Stimulated activated CD4-positive, alpha-beta T cell treated with anti-CD3 and anti-CD28 coated beads, Interleukin-1b, Interleukin-23, amount 100 ng/mL, for 1 hour (primary cell): ENCODE measurements at regions not wholly inside any gene's neighbourhood (a gene's known extent, or its start where the extent isn't known, plus 50 kb on each side); places are given as distances from the start of the nearest gene placed in this dataset.

ENCODE experiments used
- DNase-seq, 2 donors: peaks; one replicate each; pipeline ENCODE4 v3.0.0-alpha.2; 2020; ENCODE audit warnings: low read depth in 2 of 2

GRCh38 chr1:181142096-181142958 lies 53.8 kb downstream of the IER5 start:
- peak; percentile 78 to 90 for DNase-seq

GRCh38 chr1:181143102-181143859 lies 54.8 kb downstream of the IER5 start:
- no peak for DNase-seq

- DNase-seq = no peak
Observed at GRCh38 chr1:181144238-181144637, 55.7 kb downstream of the IER5 start.

- no peak for DNase-seq
Observed at GRCh38 chr1:181148636-181149035, 60.1 kb downstream of the IER5 start.

- peak in 1 of 2 donors; percentile 38 for DNase-seq
Observed at GRCh38 chr1:181149326-181150125, 61.0 kb downstream of the IER5 start.

- DNase-seq = no peak
Observed at GRCh38 chr1:181150273-181150672, 61.8 kb downstream of the IER5 start.

- DNase-seq = no peak
Observed at GRCh38 chr1:181150842-181151241, 62.3 kb downstream of the IER5 start.

- DNase-seq = no peak
Observed at GRCh38 chr1:181151378-181152326, 63.2 kb downstream of the IER5 start.

- DNase-seq = no peak
Observed at GRCh38 chr1:181152892-181153633, 64.6 kb downstream of the IER5 start.

GRCh38 chr1:181153634-181153961 lies 65.1 kb downstream of the IER5 start:
- DNase-seq = no peak

GRCh38 chr1:181155339-181155738 lies 66.8 kb downstream of the IER5 start:
- no peak for DNase-seq

- DNase-seq = no peak
Observed at GRCh38 chr1:181159451-181160140, 71.1 kb downstream of the IER5 start.

- no peak for DNase-seq
Observed at GRCh38 chr1:181160322-181160721, 71.8 kb downstream of the IER5 start.

GRCh38 chr1:181160998-181161870 lies 72.7 kb downstream of the IER5 start:
- DNase-seq = no peak

- DNase-seq = no peak
Observed at GRCh38 chr1:181163662-181164061, 75.2 kb downstream of the IER5 start.

- peak; percentile 37 to 48 for DNase-seq
Observed at GRCh38 chr1:181166377-181167196, 78.1 kb downstream of the IER5 start.

- no peak for DNase-seq
Observed at GRCh38 chr1:181169281-181169865, 80.9 kb downstream of the IER5 start.

- no peak for DNase-seq
Observed at GRCh38 chr1:181170194-181170593, 81.7 kb downstream of the IER5 start.
